Stimulated activated CD8-positive, alpha-beta memory T cell treated with anti-CD3 and anti-CD28 coated beads, Interleukin-2, amount 100 ng/mL, for 1 hour (primary cell): ENCODE measurements at regions not wholly inside any gene's neighbourhood (a gene's known extent, or its start where the extent isn't known, plus 50 kb on each side); places are given as distances from the start of the nearest gene placed in this dataset.

Experiments
- DNase-seq, 2 donors: peaks; one replicate each; pipeline ENCODE4 v3.0.0-alpha.2; 2020; ENCODE audit warnings: low read depth in 2 of 2

- DNase-seq: no peak
Observed at GRCh38 chr7:24475166-24475961, 97.9 kb upstream of the PALS2 start.

DNA sequence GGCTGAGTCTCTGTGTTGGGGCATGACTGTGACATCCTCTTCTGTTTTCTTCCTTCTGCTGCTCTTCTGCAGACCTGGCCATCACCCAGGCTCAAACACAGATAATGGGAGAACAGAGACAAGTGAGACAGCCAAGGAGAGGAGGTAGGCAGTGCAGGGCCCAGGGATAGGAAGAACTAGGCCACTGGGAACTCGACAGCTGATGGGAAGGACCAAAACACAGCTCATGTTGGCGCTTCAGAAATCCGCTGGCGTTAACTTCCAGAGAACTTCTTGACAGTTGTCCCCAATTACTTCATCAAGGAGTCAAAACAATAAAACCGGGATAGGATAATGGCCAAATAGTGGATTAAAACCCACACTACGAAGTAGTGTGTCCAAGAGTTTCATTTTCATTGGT is 97.0 kb upstream of the PALS2 start:
- DNase-seq: no peak

- no peak for DNase-seq
Observed at GRCh38 chr7:24477398-24478136, 95.7 kb upstream of the PALS2 start.

GRCh38 chr7:24478137-24478655 is 95.1 kb upstream of the PALS2 start:
- DNase-seq: no peak

GRCh38 chr7:24480501-24480900 is 92.8 kb upstream of the PALS2 start:
- DNase-seq: no peak

DNA sequence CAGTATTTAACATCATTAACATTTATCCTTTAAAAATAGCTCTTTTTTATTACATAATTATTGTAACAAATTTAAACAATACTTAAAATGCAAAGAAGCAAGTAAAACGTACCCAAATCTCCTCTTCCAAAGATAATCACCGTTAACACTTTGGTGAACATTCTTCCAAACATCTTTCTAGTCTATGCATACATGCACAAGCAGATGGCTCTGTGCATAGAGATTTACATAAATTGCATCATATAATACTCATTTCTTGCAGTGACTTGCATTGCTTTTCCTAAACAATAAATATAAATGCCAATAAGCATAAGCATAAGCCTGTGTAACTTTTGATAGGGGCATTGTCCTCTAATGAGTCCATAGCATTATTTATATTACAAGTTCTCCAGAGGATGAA is 89.4 kb upstream of the PALS2 start:
- DNase-seq: no peak

DNA sequence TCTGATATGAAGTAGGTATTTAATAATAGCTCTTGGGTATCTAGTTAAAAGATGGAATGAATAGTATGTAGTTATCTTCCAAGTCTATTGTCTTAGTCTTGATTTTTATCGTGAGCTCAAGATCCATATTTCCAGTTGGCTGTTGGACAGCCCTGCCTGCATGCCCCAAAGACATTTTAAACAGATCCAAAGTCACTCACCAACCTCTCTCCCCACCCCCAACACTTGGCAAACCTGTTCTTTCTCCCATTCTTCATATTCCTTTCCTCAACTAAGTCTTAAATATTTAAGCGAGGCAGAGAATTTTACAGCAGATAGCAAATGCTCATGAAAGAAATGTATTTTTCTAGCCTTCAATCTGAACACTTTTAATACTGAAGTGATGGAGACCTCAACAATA is 80.7 kb upstream of the PALS2 start:
- DNase-seq: no peak

DNA sequence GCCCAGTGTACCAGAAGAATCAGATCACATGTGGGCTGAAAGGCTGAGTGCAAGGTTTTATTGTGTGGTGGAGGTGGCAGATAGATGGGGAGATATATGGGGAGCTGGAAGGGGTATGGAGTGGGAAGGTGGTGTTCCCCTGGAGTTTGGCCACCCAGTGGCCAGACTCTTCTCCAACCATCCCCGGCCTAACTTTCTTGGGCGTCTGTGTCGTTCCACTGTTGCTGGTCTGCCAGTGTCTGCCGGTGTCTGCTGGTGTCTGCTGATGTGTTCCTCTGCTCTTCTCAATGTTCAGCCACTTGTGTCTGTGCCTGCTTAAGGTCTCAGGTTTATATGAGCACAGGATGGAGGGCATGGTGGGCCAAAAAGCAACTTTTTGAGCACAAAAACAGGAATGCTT is 78.4 kb upstream of the PALS2 start:
- DNase-seq: no peak

DNA sequence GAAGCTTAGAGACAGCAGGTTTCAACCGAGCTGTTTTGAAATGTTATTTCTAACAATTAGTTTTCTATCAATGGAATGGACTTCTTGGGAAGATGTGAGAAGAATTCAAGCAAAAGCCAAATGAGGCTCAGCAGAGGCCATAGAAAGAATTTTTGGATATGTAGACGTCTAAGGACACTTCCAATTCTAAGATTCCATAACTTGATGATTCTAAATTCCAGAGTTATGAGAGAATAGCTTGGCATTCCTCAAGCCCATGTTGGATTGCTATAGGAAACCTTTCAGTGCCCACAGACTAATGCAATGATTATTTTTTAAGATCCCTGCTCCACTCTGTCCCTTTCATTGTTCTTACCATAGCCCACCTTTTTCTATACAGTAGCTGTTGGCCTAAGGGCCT is 77.2 kb upstream of the PALS2 start:
- no peak for DNase-seq

GRCh38 chr7:24498439-24498838 is 74.8 kb upstream of the PALS2 start:
- no peak for DNase-seq

DNA sequence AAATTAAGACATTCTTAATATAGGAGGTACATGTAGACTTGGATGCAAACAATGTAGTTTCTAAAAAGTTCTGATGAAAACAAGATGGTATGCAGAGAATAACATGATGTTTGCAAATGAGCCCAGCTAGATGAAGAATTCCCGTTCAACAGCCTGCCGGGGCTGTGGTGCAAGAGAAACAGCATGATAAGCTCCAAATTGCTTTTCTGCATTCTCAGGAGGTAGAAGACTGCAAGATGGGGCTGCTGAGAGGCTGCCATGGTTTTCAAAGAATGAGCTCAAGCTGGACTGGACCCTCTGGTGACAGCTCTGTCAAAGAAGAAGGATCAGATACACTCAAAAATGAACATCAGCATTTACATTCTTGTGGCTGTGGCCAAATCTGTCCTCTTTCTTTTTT is 73.4 kb upstream of the PALS2 start:
- DNase-seq: no peak

DNA sequence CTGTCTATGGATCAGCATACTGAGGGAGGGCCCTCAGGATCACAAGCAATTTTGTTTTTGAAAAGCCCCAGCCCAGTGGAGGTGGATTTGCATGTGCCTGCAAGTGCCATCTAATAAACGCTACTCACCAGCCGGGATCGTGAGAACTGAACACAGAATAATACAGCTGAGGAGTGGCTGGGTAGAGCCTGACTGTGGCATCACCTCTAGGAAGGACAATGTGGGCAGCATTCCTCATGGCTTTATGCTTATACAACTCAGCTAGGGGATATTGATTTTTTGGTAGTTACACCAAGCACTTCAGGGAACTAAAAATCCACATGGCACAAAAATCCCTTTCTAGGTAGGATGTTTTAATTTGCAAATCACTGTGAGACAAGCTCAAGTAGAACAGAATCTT is 72.7 kb upstream of the PALS2 start:
- no peak for DNase-seq

DNA sequence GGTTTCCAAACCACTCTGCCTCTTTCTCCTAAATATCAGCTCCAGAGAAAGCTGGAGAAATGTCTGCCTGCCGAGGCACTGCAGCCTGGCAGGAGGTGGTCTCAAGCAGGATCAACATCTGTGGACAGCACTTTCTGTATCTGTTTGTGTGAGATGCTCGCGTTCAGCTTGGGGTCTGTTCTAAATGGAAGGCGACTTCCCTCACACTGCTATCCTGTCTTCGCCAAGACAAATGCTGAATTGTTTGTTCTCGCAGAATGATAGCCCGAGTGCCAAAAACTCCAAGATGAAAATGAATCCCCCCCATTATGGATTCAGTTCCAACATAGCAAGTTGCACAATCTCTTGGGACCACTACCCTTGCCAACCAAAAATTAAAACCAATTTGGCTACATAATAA is 72.2 kb upstream of the PALS2 start:
- no peak for DNase-seq

DNA sequence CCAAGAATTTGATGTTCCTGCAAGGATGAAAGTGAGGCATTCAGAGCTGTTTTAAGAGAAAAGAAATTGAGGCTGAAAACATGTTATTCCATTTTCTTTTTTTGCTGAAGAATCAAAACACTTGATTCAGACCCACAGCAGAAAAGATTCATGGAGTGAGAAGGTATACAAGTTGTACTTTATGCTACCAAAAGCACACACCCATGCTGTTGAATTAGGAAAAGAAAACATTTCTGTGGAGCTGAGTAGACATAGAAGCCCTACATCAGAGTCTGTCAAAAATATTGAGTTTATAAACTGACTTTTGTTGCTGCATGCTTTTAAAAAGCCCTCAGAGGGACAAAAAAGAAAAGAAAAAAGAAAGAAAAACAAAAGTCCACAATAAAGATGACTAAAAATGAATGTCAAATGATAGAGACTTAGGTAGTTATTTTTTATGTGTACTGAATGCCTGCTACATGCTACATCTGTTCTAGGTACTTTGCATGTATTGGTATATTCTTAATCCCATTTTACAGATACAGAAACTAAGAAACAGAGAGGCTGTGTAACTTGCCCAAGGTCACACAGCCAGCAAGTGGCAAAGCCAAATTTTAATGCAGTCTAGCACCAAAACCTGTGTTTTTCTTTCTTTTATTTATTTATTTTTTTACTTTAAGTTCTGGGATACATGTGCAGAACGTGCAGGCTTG is 71.7 kb upstream of the PALS2 start:
- DNase-seq: no peak

- no peak for DNase-seq
Observed at GRCh38 chr7:24502135-24502488, 71.1 kb upstream of the PALS2 start.

GRCh38 chr7:24503506-24503905 is 69.7 kb upstream of the PALS2 start:
- no peak for DNase-seq

DNA sequence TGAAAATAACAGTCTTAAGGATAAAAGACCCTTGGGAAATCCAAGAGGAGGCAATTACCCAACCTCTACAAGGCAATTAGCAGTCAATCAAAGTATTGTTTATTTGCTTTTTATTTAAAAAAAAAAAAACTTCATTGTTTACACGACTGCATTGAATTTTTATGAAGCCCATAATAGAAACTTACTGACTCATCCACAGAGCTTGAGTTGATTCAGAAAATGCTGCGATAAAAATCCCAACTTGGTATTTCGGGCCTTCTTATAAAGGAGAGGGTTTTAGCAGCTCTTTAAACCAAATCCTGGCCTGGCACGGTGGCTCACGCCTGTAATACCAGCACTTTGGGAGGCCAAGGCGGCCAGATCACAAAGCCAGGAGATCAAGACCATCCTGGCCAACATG is 69.2 kb upstream of the PALS2 start:
- no peak for DNase-seq

GRCh38 chr7:24504836-24505235 is 68.4 kb upstream of the PALS2 start:
- DNase-seq: no peak

- no peak for DNase-seq
Observed at GRCh38 chr7:24505968-24506367, 67.3 kb upstream of the PALS2 start.

DNA sequence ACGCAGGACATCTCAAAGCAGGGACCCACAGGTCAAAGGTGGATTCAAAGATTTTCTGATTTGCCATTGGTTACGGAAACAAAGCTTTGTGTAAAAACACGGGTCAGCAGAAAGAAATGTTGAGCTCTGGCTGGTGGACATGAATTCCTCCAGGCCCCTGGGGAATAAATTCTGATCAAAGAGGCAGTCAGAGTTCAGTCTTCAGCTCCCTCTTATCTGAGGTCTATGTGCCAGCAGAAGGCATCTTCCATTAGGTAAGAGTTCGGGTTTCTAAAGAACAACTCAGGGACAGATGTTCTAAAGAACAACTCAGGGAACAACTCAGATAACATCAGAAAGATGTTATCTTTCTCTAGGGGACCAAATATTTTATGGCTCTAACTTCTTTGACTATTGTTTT is 64.9 kb upstream of the PALS2 start:
- no peak for DNase-seq

DNA sequence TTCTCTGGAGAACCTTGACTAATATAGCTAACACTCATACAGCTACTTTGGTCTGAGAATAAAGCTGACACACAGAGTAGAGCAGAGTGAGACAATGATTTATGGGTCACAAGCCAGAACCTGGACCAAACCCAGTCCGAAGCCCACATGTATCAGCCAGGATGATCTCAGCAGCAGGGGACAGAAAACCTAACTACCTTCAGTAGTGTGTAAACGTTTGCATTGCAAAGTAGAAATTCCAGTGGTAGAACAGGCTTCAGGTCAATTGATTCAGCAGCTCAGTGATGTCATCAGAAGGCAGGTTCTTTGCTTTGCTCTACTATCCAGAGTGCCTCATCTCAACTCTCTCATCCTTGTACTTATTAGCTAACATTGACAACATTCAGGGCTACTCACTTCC is 62.5 kb upstream of the PALS2 start:
- no peak for DNase-seq

GRCh38 chr7:24517166-24517565 is 56.1 kb upstream of the PALS2 start:
- no peak for DNase-seq
